PC-3 (cell line): ENCODE measurements at regions not wholly inside any gene's neighbourhood (a gene's known extent, or its start where the extent isn't known, plus 50 kb on each side); places are given as distances from the start of the nearest gene placed in this dataset.

Experiments used
- ATAC-seq: fragments of 200-7000 bp; cut with Tn5 transposase; 2 replicates; pipeline ENCODE4 v1.9.1; 2020; ENCODE audit warnings: mild to moderate bottlenecking, moderate library complexity
- BruUV-seq: library from RNA; stranded (reverse); fragments of 400-500 nt; replicated peaks from 2 replicates; lab custom pipeline; 2021; lab: Mats Ljungman, UMichigan
- CTCF ChIA-PET: fragments of 300-600 bp; sonication (Branson Sonifier 250); formaldehyde crosslinking; loops from one replicate; lab custom pipeline; 2022; ENCODE audit warnings: antibody characterized with exemption; lab: Charles Lee
- POLR2A ChIA-PET: fragments of 300-600 bp; sonication (Branson Sonifier 250); formaldehyde crosslinking; loops from one replicate; lab custom pipeline; 2022; ENCODE audit warnings: antibody characterized with exemption; ENCODE audit not compliant: unreplicated experiment; lab: Charles Lee
- DNase-seq: peaks from one replicate; pipeline ENCODE4 v3.0.0-alpha.2; 2015
- H2AFZ ChIP-seq: fragments of 300-600 bp; sonication (generic); 2 replicates; pipeline ENCODE4 v1.6.0; 2016; ENCODE audit warnings: antibody characterized with exemption, low read length
- H3F3A ChIP-seq: fragments of 300-600 bp; sonication (generic); one replicate; pipeline ENCODE4 v1.6.0; 2017; ENCODE audit warnings: antibody characterized with exemption, low read length, control low read depth, mild to moderate bottlenecking; ENCODE audit not compliant: unreplicated experiment
- H3K27ac ChIP-seq: fragments of 300-600 bp; sonication (generic); 2 replicates; pipeline ENCODE4 v1.5.1; 2016; ENCODE audit warnings: mild to moderate bottlenecking, low read length
- H3K27me3 ChIP-seq: fragments of 300-600 bp; sonication (generic); 2 replicates; pipeline ENCODE4 v1.6.1; 2016; ENCODE audit warnings: low read length, mixed read lengths
- H3K36me3 ChIP-seq: fragments of 300-600 bp; sonication (generic); 2 replicates; pipeline ENCODE4 v1.6.1; 2016; ENCODE audit warnings: low read depth, mixed run types, low read length, mixed read lengths
- H3K4me1 ChIP-seq: fragments of 300-600 bp; sonication (generic); 2 replicates; pipeline ENCODE4 v1.5.1; 2016; ENCODE audit warnings: low read length; ENCODE audit not compliant: insufficient read depth
- H3K4me2 ChIP-seq: fragments of 300-600 bp; sonication (generic); 2 replicates; pipeline ENCODE4 v1.6.0; 2016; ENCODE audit warnings: low read length
- H3K4me3 ChIP-seq: fragments of 300-600 bp; sonication (generic); 2 replicates; pipeline ENCODE4 v1.5.1; 2016; ENCODE audit warnings: mild to moderate bottlenecking, low read length, mixed read lengths
- H3K79me2 ChIP-seq: fragments of 300-600 bp; sonication (generic); 2 replicates; pipeline ENCODE4 v1.6.1; 2017; ENCODE audit warnings: low read length, mixed read lengths
- H3K9ac ChIP-seq: fragments of 300-600 bp; sonication (generic); 2 replicates; pipeline ENCODE4 v1.6.0; 2016; ENCODE audit warnings: mild to moderate bottlenecking, low read length
- H3K9me2 ChIP-seq: fragments of 300-600 bp; sonication (generic); replicated peaks from 2 replicates; pipeline ENCODE4 v1.6.1; 2016; ENCODE audit warnings: mixed run types, low read length, mixed read lengths
- H3K9me3 ChIP-seq: fragments of 300-600 bp; sonication (generic); 2 replicates; pipeline ENCODE4 v1.6.1; 2016; ENCODE audit warnings: low read length, mixed read lengths
- H4K20me1 ChIP-seq: fragments of 300-600 bp; sonication (generic); 2 replicates; pipeline ENCODE4 v1.6.1; 2016; ENCODE audit warnings: low read length, mixed read lengths
- EZH2 ChIP-seq: fragments of 300-600 bp; sonication (generic); IDR thresholded peaks from one replicate; pipeline ENCODE4 v1.6.1; 2017; ENCODE audit warnings: antibody characterized with exemption, mild to moderate bottlenecking, low read length; ENCODE audit not compliant: unreplicated experiment
- EZH2phosphoT487 ChIP-seq: fragments of 300-600 bp; sonication (generic); IDR thresholded peaks from 2 replicates; pipeline ENCODE4 v1.6.1; 2018; ENCODE audit warnings: mild to moderate bottlenecking, antibody characterized with exemption, low read length, borderline replicate concordance
- intact Hi-C: fragments of 100-400 bp; cut with micrococcal nuclease; formaldehyde crosslinking; loops from 2 replicates; pipeline ENCODE4 v1.9.0; 2023
- TF ChIP-seq, protein P1 (sequence below): fragments of 300-600 bp; sonication (generic); conservative IDR thresholded peaks from 2 replicates; pipeline ENCODE4 v1.5.1; 2017; ENCODE audit warnings: antibody characterized with exemption, low read depth, mild to moderate bottlenecking, low read length

GRCh38 chr15:92831336-92831654 is 68.8 kb upstream of the CHD2 start:
- BruUV-seq = TSS peak; percentile 90
- intact Hi-C loops = loop anchor here (1.0 to 5.0 kb wide), 2 partner anchors 11 to 51 kb away; no protein-coding TSS in a partner anchor
- CTCF ChIA-PET = interaction anchor here (0.6 kb wide), 2 partner anchors 21 to 53 kb away, joined by 4 to 5 read pairs; no protein-coding TSS in a partner anchor
- ATAC-seq = no peak; the same call in none of the 2 replicates
- Histone ChIP-seq H3K9me2 (no peaks in the 10 kb centered on the region), H3K36me3 (no peaks in the 10 kb centered on the region), H3F3A (peaks cover 5% of the 10 kb centered on the region), H3K4me1 (peaks cover 25% of the 10 kb centered on the region), H3K9me3 (no peaks in the 10 kb centered on the region), H3K27ac (peak overlapping the region; percentile 84), H2AFZ (peak overlapping the region; percentile 72), H3K4me2 (peak overlapping the region; percentile 80), H3K27me3 (no peaks in the 10 kb centered on the region), H4K20me1 (no peaks in the 10 kb centered on the region), H3K9ac (peak overlapping the region; percentile 55), H3K4me3 (peak overlapping the region; percentile 43; the same call in 1 of the 2 replicates), H3K79me2 (no peaks in the 10 kb centered on the region)
- POLR2A ChIA-PET = interaction anchor here (0.6 to 2.0 kb wide), 2 partner anchors 11 to 51 kb away, joined by 7 to 9 read pairs; no protein-coding TSS in a partner anchor
- TF ChIP-seq, protein P1, sequence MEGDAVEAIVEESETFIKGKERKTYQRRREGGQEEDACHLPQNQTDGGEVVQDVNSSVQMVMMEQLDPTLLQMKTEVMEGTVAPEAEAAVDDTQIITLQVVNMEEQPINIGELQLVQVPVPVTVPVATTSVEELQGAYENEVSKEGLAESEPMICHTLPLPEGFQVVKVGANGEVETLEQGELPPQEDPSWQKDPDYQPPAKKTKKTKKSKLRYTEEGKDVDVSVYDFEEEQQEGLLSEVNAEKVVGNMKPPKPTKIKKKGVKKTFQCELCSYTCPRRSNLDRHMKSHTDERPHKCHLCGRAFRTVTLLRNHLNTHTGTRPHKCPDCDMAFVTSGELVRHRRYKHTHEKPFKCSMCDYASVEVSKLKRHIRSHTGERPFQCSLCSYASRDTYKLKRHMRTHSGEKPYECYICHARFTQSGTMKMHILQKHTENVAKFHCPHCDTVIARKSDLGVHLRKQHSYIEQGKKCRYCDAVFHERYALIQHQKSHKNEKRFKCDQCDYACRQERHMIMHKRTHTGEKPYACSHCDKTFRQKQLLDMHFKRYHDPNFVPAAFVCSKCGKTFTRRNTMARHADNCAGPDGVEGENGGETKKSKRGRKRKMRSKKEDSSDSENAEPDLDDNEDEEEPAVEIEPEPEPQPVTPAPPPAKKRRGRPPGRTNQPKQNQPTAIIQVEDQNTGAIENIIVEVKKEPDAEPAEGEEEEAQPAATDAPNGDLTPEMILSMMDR = no peak
- TF ChIP-seq EZH2 (no peak), EZH2phosphoT487 (no peak)
- no peak for DNase-seq

- no peaks in the 10 kb centered on the region for H3K27me3 ChIP-seq
- peak overlapping the region; percentile 72 for H2AFZ ChIP-seq
- BruUV-seq = no TSS peak
- intact Hi-C loops = loop anchor here (1.0 to 5.0 kb wide), 2 partner anchors 11 to 51 kb away; no protein-coding TSS in a partner anchor
- H3K4me3 ChIP-seq = peak overlapping the region; percentile 43
- no peaks in the 10 kb centered on the region for H3K9me3 ChIP-seq
- peak; percentile 99 for ATAC-seq
- TF ChIP-seq, protein P1 = no peak
- TF ChIP-seq EZH2 (no peak), EZH2phosphoT487 (no peak)
- peaks cover 25% of the 10 kb centered on the region for H3K4me1 ChIP-seq
- H3K27ac ChIP-seq = peak overlapping the region; percentile 84
- peak; percentile 88 for DNase-seq
- peaks cover 5% of the 10 kb centered on the region for H3F3A ChIP-seq
- H4K20me1 ChIP-seq = no peaks in the 10 kb centered on the region
- CTCF ChIA-PET = interaction anchor here (0.6 to 0.9 kb wide), 3 partner anchors 22 to 28 kb away, joined by 3 to 5 read pairs (median 4); no protein-coding TSS in a partner anchor
- no peaks in the 10 kb centered on the region for H3K9me2 ChIP-seq
- no peaks in the 10 kb centered on the region for H3K79me2 ChIP-seq
- POLR2A ChIA-PET = interaction anchor here (0.5 to 2.0 kb wide), 3 partner anchors 12 to 51 kb away, joined by 3 to 9 read pairs (median 7); no protein-coding TSS in a partner anchor
- H3K36me3 ChIP-seq = no peaks in the 10 kb centered on the region
- peak overlapping the region; percentile 80 for H3K4me2 ChIP-seq
- H3K9ac ChIP-seq = peak overlapping the region; percentile 55
Measured at GRCh38 chr15:92831655-92832328, 68.3 kb upstream of the CHD2 start.

GRCh38 chr15:92833106-92833433 is 67.1 kb upstream of the CHD2 start:
- H3K9ac ChIP-seq = no peak overlapping the region
- POLR2A ChIA-PET = no interaction called here
- CTCF ChIA-PET = no interaction called here

More at GRCh38 chr15:92833106-92833433, 67.1 kb upstream of the CHD2 start:
- Histone ChIP-seq H3K4me1 (peaks cover 25% of the 10 kb centered on the region), H4K20me1 (no peaks in the 10 kb centered on the region), H3F3A (peaks cover 5% of the 10 kb centered on the region), H3K9me3 (no peaks in the 10 kb centered on the region), H3K4me3 (no peak overlapping the region), H2AFZ (peak overlapping the region; percentile 72; the same call in 1 of the 2 replicates), H3K27ac (no peak overlapping the region), H3K27me3 (no peaks in the 10 kb centered on the region), H3K4me2 (no peak overlapping the region), H3K36me3 (no peaks in the 10 kb centered on the region), H3K9me2 (no peaks in the 10 kb centered on the region), H3K79me2 (no peaks in the 10 kb centered on the region)
- no TSS peak for BruUV-seq
- intact Hi-C loops = loop anchor here (5.0 kb wide), 1 partner anchor 49 kb away; no protein-coding TSS in a partner anchor
- ATAC-seq (no peak), DNase-seq (no peak)
- TF ChIP-seq, protein P1 = no peak
- TF ChIP-seq EZH2 (no peak), EZH2phosphoT487 (no peak)
